IMR-90 (cell line): ENCODE measurements at regions not wholly inside any gene's neighbourhood (a gene's known extent, or its start where the extent isn't known, plus 50 kb on each side); places are given as distances from the start of the nearest gene placed in this dataset.

Experiments
- ATAC-seq: fragments of 200-7000 bp; cut with Tn5 transposase; 2 replicates; pipeline ENCODE4 v1.9.1; 2020; ENCODE audit warnings: low read depth, mild to moderate bottlenecking, moderate library complexity
- BruUV-seq: library from RNA; stranded (reverse); fragments of 400-500 nt; replicated peaks from 2 replicates; lab custom pipeline; 2021; lab: Mats Ljungman, UMichigan
- CTCF ChIA-PET: fragments of 300-600 bp; formaldehyde crosslinking; extraction: SDS; loops from one replicate; lab custom pipeline; 2021; ENCODE audit warnings: antibody characterized with exemption; lab: Yijun Ruan, JAX
- POLR2A ChIA-PET: fragments of 300-600 bp; sonication (Branson Sonifier 250); formaldehyde crosslinking; loops from one replicate; lab custom pipeline; 2022; ENCODE audit warnings: antibody characterized with exemption; ENCODE audit not compliant: unreplicated experiment; lab: Charles Lee
- DNase-seq: peaks from one replicate; pipeline ENCODE4 v3.0.0; 2013
- H2AFZ ChIP-seq: replicated peaks from 2 replicates; pipeline ENCODE3; 2013; ENCODE audit warnings: low read length, mild to moderate bottlenecking; ENCODE audit not compliant: poor library complexity
- H2AK5ac ChIP-seq: 2 replicates; pipeline ENCODE4 v1.6.1; 2013; ENCODE audit warnings: low read depth, low read length, inconsistent platforms
- H2AK9ac ChIP-seq: replicated peaks from 2 replicates; pipeline ENCODE3; 2013; ENCODE audit warnings: mild to moderate bottlenecking, low read depth, low read length, moderate library complexity; ENCODE audit not compliant: poor library complexity
- H2BK120ac ChIP-seq: 2 replicates; pipeline ENCODE4 v1.6.1; 2013; ENCODE audit warnings: low read depth, low read length, inconsistent platforms
- H2BK15ac ChIP-seq: 3 replicates; pipeline ENCODE4 v1.6.1; 2013; ENCODE audit warnings: low read depth, low read length, inconsistent platforms
- H2BK20ac ChIP-seq: 2 replicates; pipeline ENCODE4 v1.6.1; 2013; ENCODE audit warnings: low read depth, mild to moderate bottlenecking, inconsistent platforms, low read length, moderate library complexity
- H2BK5ac ChIP-seq: 2 replicates; pipeline ENCODE4 v1.6.1; 2013; ENCODE audit warnings: mild to moderate bottlenecking, low read depth, low read length, inconsistent platforms; ENCODE audit not compliant: poor library complexity, severe bottlenecking
- H3K14ac ChIP-seq: replicated peaks from 2 replicates; pipeline ENCODE4 v1.6.1; 2013; ENCODE audit warnings: low read depth, low read length, inconsistent platforms
- H3K18ac ChIP-seq: 2 replicates; pipeline ENCODE4 v1.6.1; 2013; ENCODE audit warnings: low read depth, low read length, control low read depth
- H3K23ac ChIP-seq: 2 replicates; pipeline ENCODE4 v1.6.1; 2013; ENCODE audit warnings: low read depth, low read length, inconsistent platforms
- H3K27ac ChIP-seq: 2 replicates; pipeline ENCODE4 v1.5.1; 2013; ENCODE audit warnings: mild to moderate bottlenecking, control low read depth, low read length; ENCODE audit not compliant: insufficient read depth
- H3K27me3 ChIP-seq: 2 replicates; pipeline ENCODE4 v1.6.1; 2013; ENCODE audit warnings: low read length; ENCODE audit not compliant: control insufficient read depth, insufficient read depth
- H3K36me3 ChIP-seq: 2 replicates; pipeline ENCODE4 v1.6.1; 2013; ENCODE audit warnings: low read length, mixed read lengths; ENCODE audit not compliant: control insufficient read depth, insufficient read depth
- H3K4ac ChIP-seq: 2 replicates; pipeline ENCODE4 v1.6.1; 2013; ENCODE audit warnings: low read depth, low read length, inconsistent platforms
- H3K4me1 ChIP-seq: 2 replicates; pipeline ENCODE4 v1.6.1; 2013; ENCODE audit warnings: low read length, mixed read lengths; ENCODE audit not compliant: control insufficient read depth, insufficient read depth
- H3K4me2 ChIP-seq: 2 replicates; pipeline ENCODE4 v1.6.1; 2013; ENCODE audit warnings: low read depth, mild to moderate bottlenecking, control low read depth, low read length, moderate library complexity
- H3K4me3 ChIP-seq: 2 replicates; pipeline ENCODE4 v1.5.1; 2013; ENCODE audit warnings: low read depth, mild to moderate bottlenecking, control low read depth, low read length, moderate library complexity; ENCODE audit not compliant: insufficient read depth
- H3K56ac ChIP-seq: 2 replicates; pipeline ENCODE4 v1.6.1; 2013; ENCODE audit warnings: low read length, inconsistent platforms; ENCODE audit not compliant: insufficient read depth; ENCODE audit errors: extremely low read depth
- H3K79me1 ChIP-seq, 2 experiments: 2 replicates each; pipeline ENCODE4 v1.6.1; 2013; ENCODE audit warnings: low read length in 2 of 2, inconsistent platforms in 1 of 2, low read depth in 1 of 2
- H3K9ac ChIP-seq: 2 replicates; pipeline ENCODE4 v1.6.1; 2013; ENCODE audit warnings: low read depth, low read length, control low read depth
- H3K9me1 ChIP-seq: 2 replicates; pipeline ENCODE4 v1.6.1; 2013; ENCODE audit warnings: low read length, inconsistent platforms; ENCODE audit not compliant: insufficient read depth
- H3K9me3 ChIP-seq: 2 replicates; pipeline ENCODE4 v1.6.1; 2013; ENCODE audit warnings: low read length; ENCODE audit not compliant: control insufficient read depth, insufficient read depth
- H4K20me1 ChIP-seq: 2 replicates; pipeline ENCODE4 v1.6.1; 2013; ENCODE audit warnings: low read length, inconsistent platforms; ENCODE audit not compliant: insufficient read depth
- H4K5ac ChIP-seq: 2 replicates; pipeline ENCODE4 v1.6.1; 2013; ENCODE audit warnings: mild to moderate bottlenecking, low read depth, low read length, control low read depth
- H4K8ac ChIP-seq, 2 experiments: 2 replicates each; pipeline ENCODE4 v1.6.1; 2013; ENCODE audit warnings: low read depth in 2 of 2, low read length in 2 of 2, control low read depth in 1 of 2, inconsistent platforms in 1 of 2
- H4K91ac ChIP-seq: 2 replicates; pipeline ENCODE4 v1.6.1; 2013; ENCODE audit warnings: low read depth, low read length, inconsistent platforms; ENCODE audit not compliant: insufficient read depth
- BHLHE40 ChIP-seq: fragments of 150-350 bp; IDR thresholded peaks from 2 replicates; pipeline ENCODE4 v1.6.1; 2016; ENCODE audit warnings: mild to moderate bottlenecking, low read depth, low read length
- CEBPB ChIP-seq: IDR thresholded peaks from 2 replicates; pipeline ENCODE4 v1.6.1; 2012; ENCODE audit warnings: low read depth, low read length, improper control_type of control experiment
- CHD1 ChIP-seq: IDR thresholded peaks from 2 replicates; pipeline ENCODE4 v1.6.1; 2012; ENCODE audit warnings: low read depth, low read length, improper control_type of control experiment
- CTCF ChIP-seq: conservative IDR thresholded peaks from 2 replicates; pipeline ENCODE4 v1.5.1; 2012; ENCODE audit warnings: mild to moderate bottlenecking, low read depth, low read length, improper control_type of control experiment
- ELK1 ChIP-seq: fragments of 150-350 bp; IDR thresholded peaks from 2 replicates; pipeline ENCODE4 v1.6.1; 2016; ENCODE audit warnings: low read depth, mild to moderate bottlenecking, low read length, moderate library complexity, borderline replicate concordance
- FOS ChIP-seq: fragments of 150-350 bp; IDR thresholded peaks from 2 replicates; pipeline ENCODE4 v1.6.1; 2016; ENCODE audit warnings: low read depth, low read length
- MAFK ChIP-seq: IDR thresholded peaks from 2 replicates; pipeline ENCODE4 v1.6.1; 2012; ENCODE audit warnings: low read depth, low read length, improper control_type of control experiment
- MAZ ChIP-seq: IDR thresholded peaks from 2 replicates; pipeline ENCODE4 v1.6.1; 2012; ENCODE audit warnings: low read depth, mild to moderate bottlenecking, low read length, improper control_type of control experiment, moderate library complexity, borderline replicate concordance
- MXI1 ChIP-seq: IDR thresholded peaks from 2 replicates; pipeline ENCODE4 v1.6.1; 2012; ENCODE audit warnings: low read depth, mild to moderate bottlenecking, low read length, moderate library complexity, borderline replicate concordance
- NFE2L2 ChIP-seq: fragments of 150-350 bp; IDR thresholded peaks from 2 replicates; pipeline ENCODE4 v1.6.1; 2016; ENCODE audit warnings: low read depth, mild to moderate bottlenecking, low read length
- POLR2A ChIP-seq: IDR thresholded peaks from 2 replicates; pipeline ENCODE4 v1.6.1; 2012; ENCODE audit warnings: mild to moderate bottlenecking, low read depth, low read length
- RAD21 ChIP-seq: IDR thresholded peaks from 2 replicates; pipeline ENCODE4 v1.6.1; 2012; ENCODE audit warnings: low read length, improper control_type of control experiment
- RCOR1 ChIP-seq: IDR thresholded peaks from 2 replicates; pipeline ENCODE4 v1.6.1; 2012; ENCODE audit warnings: mild to moderate bottlenecking, low read length, improper control_type of control experiment; ENCODE audit not compliant: insufficient replicate concordance
- RFX5 ChIP-seq: IDR thresholded peaks from 2 replicates; pipeline ENCODE4 v1.8.0; 2012; ENCODE audit warnings: low read depth, mild to moderate bottlenecking, low read length, moderate library complexity
- SMC3 ChIP-seq: fragments of 150-350 bp; IDR thresholded peaks from 2 replicates; pipeline ENCODE4 v1.6.1; 2016; ENCODE audit warnings: low read depth, mild to moderate bottlenecking, antibody characterized with exemption, low read length, moderate library complexity
- USF2 ChIP-seq: fragments of 150-350 bp; IDR thresholded peaks from 2 replicates; pipeline ENCODE4 v1.6.1; 2017; ENCODE audit warnings: mild to moderate bottlenecking, antibody characterized with exemption, low read length, low read depth
- WGBS, 2 experiments: methylation state at CpG; one replicate each; pipeline versions ENCODE4 v1.1.5 to v1.1.7; 2013; ENCODE audit warnings: missing lambda C conversion rate in 2 of 2; ENCODE audit not compliant: insufficient read length in 1 of 2; ENCODE audit errors: extremely low coverage in 2 of 2; 5-methylcytosine and 5-hydroxymethylcytosine counted together
- dilution Hi-C: fragments of 300-500 bp; cut with HindIII; formaldehyde crosslinking; loops from one replicate; pipeline ENCODE4 v1.14.3; 2018; ENCODE audit warnings: low sequenced_read_pairs; ENCODE audit not compliant: unreplicated experiment
- in situ Hi-C: fragments of 300-500 bp; cut with MboI; formaldehyde crosslinking; loops from 3 replicates; pipeline ENCODE4 v1.14.3; 2019; ENCODE audit warnings: low sequenced_read_pairs, inconsistent platforms, mixed read lengths
- intact Hi-C: fragments of 100-400 bp; cut with micrococcal nuclease; formaldehyde crosslinking; loops from 2 replicates; pipeline ENCODE4 v1.10.0; 2022

GRCh38 chr6:130577178-130577919 lies 211.5 kb downstream of the TMEM200A start:
- no peak overlapping the region for H3K18ac ChIP-seq
- no peak overlapping the region for H2AFZ ChIP-seq
- intact Hi-C loops (no loop called here), dilution Hi-C loops (no loop called here), in situ Hi-C loops (no loop called here)
- no peak overlapping the region for H3K56ac ChIP-seq
- H3K4me3 ChIP-seq: no peak overlapping the region
- DNase-seq (no peak), ATAC-seq (no peak)
- no peak overlapping the region for H2BK20ac ChIP-seq
- H4K20me1 ChIP-seq: no peaks in the 10 kb centered on the region
- H2AK5ac ChIP-seq: no peak overlapping the region
- H3K14ac ChIP-seq: no peak overlapping the region
- no peak overlapping the region for H3K4ac ChIP-seq
- H3K79me1 ChIP-seq: no peaks in the 10 kb centered on the region
- H3K36me3 ChIP-seq: no peaks in the 10 kb centered on the region
- no peak overlapping the region for H4K91ac ChIP-seq
- TF ChIP-seq SMC3 (no peak), CHD1 (no peak), NFE2L2 (no peak), USF2 (no peak), CTCF (no peak), MAZ (no peak), MXI1 (no peak), POLR2A (no peak), CEBPB (no peak), ELK1 (no peak), RAD21 (no peak), BHLHE40 (no peak), RCOR1 (no peak), RFX5 (no peak), FOS (no peak), MAFK (no peak)
- no peaks in the 10 kb centered on the region for H3K4me1 ChIP-seq
- H4K5ac ChIP-seq: no peak overlapping the region
- POLR2A ChIA-PET: no interaction called here
- no peak overlapping the region for H3K23ac ChIP-seq
- H2BK5ac ChIP-seq: no peak overlapping the region
- no peaks in the 10 kb centered on the region for H3K27me3 ChIP-seq
- no peak overlapping the region for H3K27ac ChIP-seq
- H2AK9ac ChIP-seq: no peak overlapping the region
- peaks cover 2% of the 10 kb centered on the region; the same call in 1 of the 2 replicates for H3K9me3 ChIP-seq
- CTCF ChIA-PET: no interaction called here
- H4K8ac ChIP-seq: no peak overlapping the region
- H3K9ac ChIP-seq: no peak overlapping the region
- H3K9me1 ChIP-seq: no peaks in the 10 kb centered on the region
- no peak overlapping the region for H2BK15ac ChIP-seq
- no CpG with 5 or more reads among the region's 8 CpGs for WGBS, 2 experiments
- H3K4me2 ChIP-seq: no peak overlapping the region
- no TSS peak for BruUV-seq
- no peak overlapping the region for H2BK120ac ChIP-seq
